ENCODE measurements at regions not wholly inside any gene's neighbourhood (a gene's known extent, or its start where the extent isn't known, plus 50 kb on each side); places are given as distances from the start of the nearest gene placed in this dataset.

- no peaks in the 10 kb centered on the region for H3K27me3 ChIP-seq
- intact Hi-C loops (cut with DNase I): loop anchor here in 1 of 4 donors (5.0 kb wide), 1 partner anchor 1140 kb away; the partner anchor contains the start of gene PTPRU
- 73 to 76% (median 74%) methylated on average over 11 of the region's 11 CpGs for WGBS, 3 donors
- DNase-seq: peak in 1 of 5 donors; percentile 7
- peaks cover 13% of the 10 kb centered on the region for H3K4me1 ChIP-seq (ENCODE audit: insufficient read depth)
- no peaks in the 10 kb centered on the region for H3K9me3 ChIP-seq
- H3K27ac ChIP-seq: no peak overlapping the region
- H3K36me3 ChIP-seq: no peaks in the 10 kb centered on the region
- H3K4me3 ChIP-seq: no peak overlapping the region
- TF ChIP-seq EP300 (IDR thresholded peaks at IDR 0.05): no peak
- no peak for TF ChIP-seq CTCF (IDR thresholded peaks at IDR 0.05)
- TF ChIP-seq POLR2A (IDR thresholded peaks at IDR 0.05): no peak
Observed at GRCh38 chr1:30377230-30378002, 346.0 kb downstream of the MATN1 start.

- no peak overlapping the region for H3K27ac ChIP-seq
- H3K27me3 ChIP-seq: no peaks in the 10 kb centered on the region
- H3K9me3 ChIP-seq: no peaks in the 10 kb centered on the region
- no peak overlapping the region for H3K4me3 ChIP-seq
- TF ChIP-seq EP300 (IDR thresholded peaks at IDR 0.05) (no peak), CTCF (IDR thresholded peaks at IDR 0.05) (no peak), POLR2A (IDR thresholded peaks at IDR 0.05) (no peak)
- 59 to 62% (median 60%) methylated on average over 7 of the region's 7 CpGs for WGBS, 3 donors
- intact Hi-C loops (cut with DNase I): loop anchor here in 1 of 4 donors (5.0 kb wide), 1 partner anchor 1139 kb away; the partner anchor contains the start of gene PTPRU
- no peaks in the 10 kb centered on the region for H3K36me3 ChIP-seq
- DNase-seq: no peak
- peaks cover 13% of the 10 kb centered on the region for H3K4me1 ChIP-seq (ENCODE audit: insufficient read depth)
Observed at GRCh38 chr1:30376054-30376697, 347.2 kb downstream of the MATN1 start.

- Histone ChIP-seq H3K4me3 (no peak overlapping the region), H3K27me3 (no peaks in the 10 kb centered on the region), H3K9me3 (no peaks in the 10 kb centered on the region), H3K4me1 (ENCODE audit: insufficient read depth) (peaks cover 12% of the 10 kb centered on the region), H3K36me3 (no peaks in the 10 kb centered on the region), H3K27ac (no peak overlapping the region)
- DNase-seq: peak in 1 of 5 donors; percentile 9
- intact Hi-C loops (cut with DNase I): loop anchor here in 1 of 4 donors (5.0 kb wide), 1 partner anchor 1138 kb away; the partner anchor contains the start of gene PTPRU
- TF ChIP-seq EP300 (IDR thresholded peaks at IDR 0.05) (no peak), CTCF (IDR thresholded peaks at IDR 0.05) (no peak), POLR2A (IDR thresholded peaks at IDR 0.05) (no peak)
- WGBS, 3 donors: 63 to 70% (median 64%) methylated on average over 7 of the region's 7 CpGs
Observed at GRCh38 chr1:30375156-30375555, 348.2 kb downstream of the MATN1 start.

GRCh38 chr1:30374400-30375070 is 348.9 kb downstream of the MATN1 start:
- H3K4me3 ChIP-seq: no peak overlapping the region
- no peak for TF ChIP-seq CTCF (IDR thresholded peaks at IDR 0.05)
- no peak for TF ChIP-seq EP300 (IDR thresholded peaks at IDR 0.05)
- no peak for TF ChIP-seq POLR2A (IDR thresholded peaks at IDR 0.05)
- no peak overlapping the region for H3K27ac ChIP-seq
- no peaks in the 10 kb centered on the region for H3K36me3 ChIP-seq
- peak in 1 of 5 donors; percentile 4 for DNase-seq
- H3K4me1 ChIP-seq (ENCODE audit: insufficient read depth): peaks cover 6% of the 10 kb centered on the region
- no peaks in the 10 kb centered on the region for H3K27me3 ChIP-seq
- H3K9me3 ChIP-seq: no peaks in the 10 kb centered on the region
- WGBS, 3 donors: 90 to 93% (median 92%) methylated on average over 20 of the region's 20 CpGs
- intact Hi-C loops (cut with DNase I): loop anchor here in 1 of 4 donors (5.0 kb wide), 1 partner anchor 1137 kb away; the partner anchor contains the start of gene PTPRU

Data from ovary (tissue), 7 donors.